ENCODE measurements at regions not wholly inside any gene's neighbourhood (a gene's known extent, or its start where the extent isn't known, plus 50 kb on each side); places are given as distances from the start of the nearest gene placed in this dataset.

GRCh38 chr13:87259479-87260083 is 411.6 kb upstream of the SLITRK5 start:
- Histone ChIP-seq H4K20me1 (replicated peaks; ENCODE audit: control insufficient read depth, extremely low read depth, insufficient read depth, low read length) (no peaks in the 10 kb centered on the region), H3K79me2 (ENCODE audit: control insufficient read depth, insufficient read depth, low read length) (no peaks in the 10 kb centered on the region), H3K36me3 (ENCODE audit: control insufficient read depth in 2 of 2, extremely low read depth in 1 of 2, insufficient read depth in 2 of 2, low read length in 2 of 2) (no peaks in the 10 kb centered on the region), H3K27ac (ENCODE audit: insufficient read depth, low read depth, low read length) (no peak overlapping the region), H3K9me1 (replicated peaks; ENCODE audit: control insufficient read depth, extremely low read depth, insufficient read depth, low read length) (no peaks in the 10 kb centered on the region), H3K9me3 (replicated peaks; ENCODE audit: control insufficient read depth, insufficient read depth, low read length) (no peaks in the 10 kb centered on the region), H3K9ac (replicated peaks; ENCODE audit: extremely low read depth, insufficient read depth, low read length) (no peak overlapping the region), H3K4me3 (replicated peaks in 1 of 3; ENCODE audit: insufficient read depth in 1 of 3, low read depth in 1 of 3, low read length in 3 of 3) (no peak overlapping the region), H3K4me2 (ENCODE audit: insufficient read depth, low read length) (no peak overlapping the region), H2AFZ (ENCODE audit: low read depth, low read length) (no peak overlapping the region), H3K27me3 (ENCODE audit: control insufficient read depth in 2 of 2, insufficient read depth in 2 of 2, low read length in 2 of 2) (no peaks in the 10 kb centered on the region), H3K4me1 (ENCODE audit: control insufficient read depth, extremely low read depth, insufficient read depth, low read length) (no peaks in the 10 kb centered on the region)
- dilution Hi-C loops (cut with MboI; ENCODE audit: extremely low pct_ligation_motif_present, low sequenced_read_pairs): no loop called here
- intact Hi-C loops (cut with micrococcal nuclease): no loop called here
- BruUV-seq (replicated peaks): no TSS peak
- TF ChIP-seq FOS (IDR thresholded peaks at IDR 0.05; ENCODE audit: borderline replicate concordance, insufficient read depth, low read length): no peak
- no peak for TF ChIP-seq EZH2 (IDR thresholded peaks at IDR 0.05; ENCODE audit: borderline replicate concordance, low read depth, low read length, severe bottlenecking)
- no peak for TF ChIP-seq JUN (IDR thresholded peaks at IDR 0.05; ENCODE audit: borderline replicate concordance, insufficient read depth, insufficient read length, low read depth)
- DNase-seq (ENCODE audit: low read depth, low spot score) (no peak), FAIRE-seq (no peak)
- CTCF ChIA-PET: no interaction called here
- POLR2A ChIA-PET: no interaction called here

GRCh38 chr13:87274209-87274819 is 396.9 kb upstream of the SLITRK5 start:
- no peak for FAIRE-seq
- BruUV-seq (replicated peaks): no TSS peak
- POLR2A ChIA-PET: no interaction called here

More at GRCh38 chr13:87274209-87274819, 396.9 kb upstream of the SLITRK5 start:
- DNase-seq (ENCODE audit: low read depth, low spot score): no peak
- H3K79me2 ChIP-seq (ENCODE audit: control insufficient read depth, insufficient read depth, low read length): no peaks in the 10 kb centered on the region
- H3K27ac ChIP-seq (ENCODE audit: insufficient read depth, low read depth, low read length): no peak overlapping the region
- TF ChIP-seq MAX (IDR thresholded peaks at IDR 0.05; ENCODE audit: insufficient read depth, insufficient read length): no peak
- TF ChIP-seq JUN (IDR thresholded peaks at IDR 0.05; ENCODE audit: borderline replicate concordance, insufficient read depth, insufficient read length, low read depth): no peak
- TF ChIP-seq CTCF (IDR thresholded peaks at IDR 0.05; ENCODE audit: extremely low read depth in 1 of 2, insufficient read depth in 1 of 2, low read depth in 1 of 2, low read length in 2 of 2): no peak
- TF ChIP-seq POLR2A (IDR thresholded peaks at IDR 0.05; ENCODE audit: low read depth, low read length): no peak
- no peak for TF ChIP-seq EZH2 (IDR thresholded peaks at IDR 0.05; ENCODE audit: borderline replicate concordance, low read depth, low read length, severe bottlenecking)
- TF ChIP-seq MYC (IDR thresholded peaks at IDR 0.05; ENCODE audit: low read depth, low read length): no peak
- no peak for TF ChIP-seq GATA2 (IDR thresholded peaks at IDR 0.05; ENCODE audit: insufficient read depth, insufficient read length, low read depth, low read length)
- TF ChIP-seq POLR2AphosphoS5 (IDR thresholded peaks at IDR 0.05; ENCODE audit: insufficient read depth, low read depth, low read length): no peak
- TF ChIP-seq FOS (IDR thresholded peaks at IDR 0.05; ENCODE audit: borderline replicate concordance, insufficient read depth, low read length): no peak
- CTCF ChIA-PET: interaction anchor here (0.9 kb wide), 2 partner anchors 12 to 404 kb away, joined by 3 to 4 read pairs; no protein-coding TSS in a partner anchor
- no peaks in the 10 kb centered on the region for H3K9me1 ChIP-seq (replicated peaks; ENCODE audit: control insufficient read depth, extremely low read depth, insufficient read depth, low read length)
- no peaks in the 10 kb centered on the region for H3K4me1 ChIP-seq (ENCODE audit: control insufficient read depth, extremely low read depth, insufficient read depth, low read length)
- intact Hi-C loops (cut with micrococcal nuclease): loop anchor here (2.0 to 5.0 kb wide), 2 partner anchors 393 to 406 kb away; no protein-coding TSS in a partner anchor
- no peaks in the 10 kb centered on the region for H3K36me3 ChIP-seq (ENCODE audit: control insufficient read depth in 2 of 2, extremely low read depth in 1 of 2, insufficient read depth in 2 of 2, low read length in 2 of 2)
- dilution Hi-C loops (cut with MboI; ENCODE audit: extremely low pct_ligation_motif_present, low sequenced_read_pairs): no loop called here
- no peak overlapping the region for H2AFZ ChIP-seq (ENCODE audit: low read depth, low read length)
- H3K9me3 ChIP-seq (replicated peaks; ENCODE audit: control insufficient read depth, insufficient read depth, low read length): no peaks in the 10 kb centered on the region
- H4K20me1 ChIP-seq (replicated peaks; ENCODE audit: control insufficient read depth, extremely low read depth, insufficient read depth, low read length): no peaks in the 10 kb centered on the region
- H3K4me2 ChIP-seq (ENCODE audit: insufficient read depth, low read length): no peak overlapping the region
- H3K4me3 ChIP-seq (replicated peaks in 1 of 3; ENCODE audit: insufficient read depth in 1 of 3, low read depth in 1 of 3, low read length in 3 of 3): no peak overlapping the region
- no peak overlapping the region for H3K9ac ChIP-seq (replicated peaks; ENCODE audit: extremely low read depth, insufficient read depth, low read length)
- no peaks in the 10 kb centered on the region for H3K27me3 ChIP-seq (ENCODE audit: control insufficient read depth in 2 of 2, insufficient read depth in 2 of 2, low read length in 2 of 2)
